Upper lobe of left lung (tissue), 4 donors: ENCODE measurements at regions not wholly inside any gene's neighbourhood (a gene's known extent, or its start where the extent isn't known, plus 50 kb on each side); places are given as distances from the start of the nearest gene placed in this dataset.

Source experiments
- CTCF ChIP-seq, 6 experiments: fragments of 450-650 bp in 4 of 6; fragments of 200-600 bp in 2 of 6; sonication (generic) in 2 of 6; IDR thresholded peaks; one replicate each; pipeline ENCODE4 v1.5.1; 2016 to 2019; ENCODE audit warnings: antibody characterized with exemption in 6 of 6
- EP300 ChIP-seq, 4 donors: sonication (generic); formaldehyde crosslinking; IDR thresholded peaks; one replicate each; pipeline ENCODE4 v1.5.1; 2017; ENCODE audit warnings: antibody characterized with exemption in 4 of 4, control low read depth in 2 of 4
- POLR2A ChIP-seq, 4 donors: fragments of 450-650 bp; IDR thresholded peaks; one replicate each; pipeline ENCODE4 v1.5.1; 2016 to 2017; ENCODE audit warnings: antibody characterized with exemption in 4 of 4, mild to moderate bottlenecking in 2 of 4
- POLR2AphosphoS5 ChIP-seq, 2 donors: sonication (generic); formaldehyde crosslinking; IDR thresholded peaks; one replicate each; pipeline ENCODE4 v1.5.1; 2017; ENCODE audit warnings: antibody characterized with exemption in 2 of 2

- TF ChIP-seq CTCF (IDR thresholded peaks at IDR 0.05) (no peak), EP300 (IDR thresholded peaks at IDR 0.05) (no peak), POLR2A (IDR thresholded peaks at IDR 0.05) (no peak), POLR2AphosphoS5 (IDR thresholded peaks at IDR 0.05) (no peak)
Observed at GRCh38 chr7:81031996-81032395, 113.1 kb upstream of the SEMA3C start.
